ENCODE measurements at regions not wholly inside any gene's neighbourhood (a gene's known extent, or its start where the extent isn't known, plus 50 kb on each side); places are given as distances from the start of the nearest gene placed in this dataset.

DNA sequence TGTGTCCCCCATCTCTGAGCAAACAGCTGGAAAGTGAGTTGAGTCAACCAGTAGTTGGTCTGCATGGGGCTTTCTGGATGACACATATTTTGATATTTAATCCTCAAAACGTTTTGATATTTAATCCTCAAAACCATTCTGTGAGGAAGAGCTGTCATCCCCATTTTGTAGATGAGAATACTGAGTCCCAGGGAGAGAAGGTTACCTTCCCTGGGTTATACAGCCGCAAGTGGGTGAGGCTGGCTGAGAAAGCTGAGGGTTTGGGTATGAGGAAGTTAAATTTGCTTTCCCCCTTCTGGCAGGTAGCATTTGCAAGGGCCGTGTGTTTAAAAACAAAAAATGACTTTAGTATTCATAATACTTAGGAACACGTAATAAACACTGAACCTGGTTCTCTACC lies 447.2 kb downstream of the XYLT1 start:
- TF ChIP-seq, protein P1, sequence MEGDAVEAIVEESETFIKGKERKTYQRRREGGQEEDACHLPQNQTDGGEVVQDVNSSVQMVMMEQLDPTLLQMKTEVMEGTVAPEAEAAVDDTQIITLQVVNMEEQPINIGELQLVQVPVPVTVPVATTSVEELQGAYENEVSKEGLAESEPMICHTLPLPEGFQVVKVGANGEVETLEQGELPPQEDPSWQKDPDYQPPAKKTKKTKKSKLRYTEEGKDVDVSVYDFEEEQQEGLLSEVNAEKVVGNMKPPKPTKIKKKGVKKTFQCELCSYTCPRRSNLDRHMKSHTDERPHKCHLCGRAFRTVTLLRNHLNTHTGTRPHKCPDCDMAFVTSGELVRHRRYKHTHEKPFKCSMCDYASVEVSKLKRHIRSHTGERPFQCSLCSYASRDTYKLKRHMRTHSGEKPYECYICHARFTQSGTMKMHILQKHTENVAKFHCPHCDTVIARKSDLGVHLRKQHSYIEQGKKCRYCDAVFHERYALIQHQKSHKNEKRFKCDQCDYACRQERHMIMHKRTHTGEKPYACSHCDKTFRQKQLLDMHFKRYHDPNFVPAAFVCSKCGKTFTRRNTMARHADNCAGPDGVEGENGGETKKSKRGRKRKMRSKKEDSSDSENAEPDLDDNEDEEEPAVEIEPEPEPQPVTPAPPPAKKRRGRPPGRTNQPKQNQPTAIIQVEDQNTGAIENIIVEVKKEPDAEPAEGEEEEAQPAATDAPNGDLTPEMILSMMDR (IDR thresholded peaks at IDR 0.05) = no peak
- TF ChIP-seq POLR2A (IDR thresholded peaks at IDR 0.05) = no peak

All from uterus (tissue), 2 donors.